Endothelial cell (in vitro differentiated cells): ENCODE measurements at regions not wholly inside any gene's neighbourhood (a gene's known extent, or its start where the extent isn't known, plus 50 kb on each side); places are given as distances from the start of the nearest gene placed in this dataset.

Experiments used
- DNase-seq: peaks from one replicate; pipeline ENCODE4 v3.0.0; 2021; ENCODE audit warnings: low spot score
- H3K27ac Mint-ChIP-seq: one replicate; pipeline ENCODE4 v1.8.0; 2021; ENCODE audit warnings: mixed read lengths, inconsistent platforms; ENCODE audit not compliant: unreplicated experiment
- H3K27me3 Mint-ChIP-seq: one replicate; pipeline ENCODE4 v1.8.0; 2021; ENCODE audit warnings: mild to moderate bottlenecking, moderate library complexity, mixed read lengths, inconsistent platforms; ENCODE audit not compliant: unreplicated experiment
- H3K36me3 Mint-ChIP-seq: one replicate; pipeline ENCODE4 v1.8.0; 2021; ENCODE audit warnings: mild to moderate bottlenecking, low read depth, mixed read lengths, inconsistent platforms; ENCODE audit not compliant: unreplicated experiment
- H3K4me1 Mint-ChIP-seq: one replicate; pipeline ENCODE4 v1.8.0; 2021; ENCODE audit warnings: mild to moderate bottlenecking, mixed read lengths, inconsistent platforms; ENCODE audit not compliant: unreplicated experiment
- H3K4me3 Mint-ChIP-seq: one replicate; pipeline ENCODE4 v1.8.0; 2021; ENCODE audit warnings: mild to moderate bottlenecking, mixed read lengths, inconsistent platforms; ENCODE audit not compliant: unreplicated experiment
- H3K9me3 Mint-ChIP-seq: one replicate; pipeline ENCODE4 v1.8.0; 2021; ENCODE audit warnings: mixed read lengths, inconsistent platforms; ENCODE audit not compliant: unreplicated experiment
- CTCF ChIP-seq: fragments of 200-600 bp; sonication (generic); IDR thresholded peaks from one replicate; pipeline ENCODE4 v1.5.0; 2021; ENCODE audit warnings: antibody characterized with exemption; ENCODE audit not compliant: unreplicated experiment

GRCh38 chr1:73722055-73722454, 475.9 kb downstream of the LRRIQ3 start:
- TF ChIP-seq CTCF: no peak
- Mint-ChIP-seq H3K9me3 (no peaks in the 10 kb centered on the region), H3K27ac (no peak overlapping the region), H3K27me3 (no peaks in the 10 kb centered on the region), H3K4me3 (no peak overlapping the region), H3K4me1 (no peaks in the 10 kb centered on the region), H3K36me3 (no peaks in the 10 kb centered on the region)
- DNase-seq: no peak

- no peak for DNase-seq
- no peaks in the 10 kb centered on the region for H3K27me3 Mint-ChIP-seq
- no peaks in the 10 kb centered on the region for H3K36me3 Mint-ChIP-seq
- H3K4me3 Mint-ChIP-seq: no peak overlapping the region
- no peaks in the 10 kb centered on the region for H3K4me1 Mint-ChIP-seq
- H3K27ac Mint-ChIP-seq: no peak overlapping the region
- H3K9me3 Mint-ChIP-seq: no peaks in the 10 kb centered on the region
- no peak for TF ChIP-seq CTCF
Measured at GRCh38 chr1:73717976-73718375, 480.0 kb downstream of the LRRIQ3 start.

GRCh38 chr1:73711089-73711488, 486.9 kb downstream of the LRRIQ3 start:
- no peak overlapping the region for H3K4me3 Mint-ChIP-seq
- H3K9me3 Mint-ChIP-seq: no peaks in the 10 kb centered on the region
- H3K27ac Mint-ChIP-seq: no peak overlapping the region
- no peaks in the 10 kb centered on the region for H3K36me3 Mint-ChIP-seq
- no peak for DNase-seq
- H3K27me3 Mint-ChIP-seq: no peaks in the 10 kb centered on the region
- TF ChIP-seq CTCF: no peak
- H3K4me1 Mint-ChIP-seq: no peaks in the 10 kb centered on the region

- Mint-ChIP-seq H3K9me3 (no peaks in the 10 kb centered on the region), H3K4me3 (no peak overlapping the region), H3K36me3 (no peaks in the 10 kb centered on the region), H3K27ac (no peak overlapping the region), H3K4me1 (no peaks in the 10 kb centered on the region), H3K27me3 (no peaks in the 10 kb centered on the region)
- DNase-seq: no peak
- TF ChIP-seq CTCF: no peak
Measured at GRCh38 chr1:73701826-73702225, 496.1 kb downstream of the LRRIQ3 start.

- H3K27ac Mint-ChIP-seq: no peak overlapping the region
- no peak overlapping the region for H3K4me3 Mint-ChIP-seq
- H3K4me1 Mint-ChIP-seq: no peaks in the 10 kb centered on the region
- H3K27me3 Mint-ChIP-seq: peaks cover 3% of the 10 kb centered on the region
- DNase-seq: no peak
- no peaks in the 10 kb centered on the region for H3K9me3 Mint-ChIP-seq
- no peak for TF ChIP-seq CTCF
- no peaks in the 10 kb centered on the region for H3K36me3 Mint-ChIP-seq
Measured at GRCh38 chr1:73676186-73676585, 521.8 kb downstream of the LRRIQ3 start.
